ENCODE measurements at regions not wholly inside any gene's neighbourhood (a gene's known extent, or its start where the extent isn't known, plus 50 kb on each side); places are given as distances from the start of the nearest gene placed in this dataset.

GRCh38 chr3:61311044-61311443 lies 59.8 kb upstream of the FHIT start:
- DNase-seq (ENCODE audit: low read depth) = no peak

GRCh38 chr3:61315871-61316270 lies 64.6 kb upstream of the FHIT start:
- no peak for DNase-seq (ENCODE audit: low read depth)

- no peak for DNase-seq (ENCODE audit: low read depth)
These were observed 71.8 kb upstream of the FHIT start for GRCh38 chr3:61323094-61323493.

GRCh38 chr3:61331929-61332552 lies 80.8 kb upstream of the FHIT start:
- DNase-seq (ENCODE audit: low read depth) = no peak

GRCh38 chr3:61333192-61333961 lies 82.1 kb upstream of the FHIT start:
- DNase-seq (ENCODE audit: low read depth) = no peak

GRCh38 chr3:61334783-61335182 lies 83.5 kb upstream of the FHIT start:
- no peak for DNase-seq (ENCODE audit: low read depth)

- DNase-seq (ENCODE audit: low read depth) = no peak
These were observed 89.7 kb upstream of the FHIT start for GRCh38 chr3:61340931-61341461.

GRCh38 chr3:61343543-61343942 lies 92.3 kb upstream of the FHIT start:
- DNase-seq (ENCODE audit: low read depth) = no peak

GRCh38 chr3:61345020-61345419 lies 93.8 kb upstream of the FHIT start:
- no peak for DNase-seq (ENCODE audit: low read depth)

GRCh38 chr3:61347981-61348380 lies 96.7 kb upstream of the FHIT start:
- no peak for DNase-seq (ENCODE audit: low read depth)

- no peak for DNase-seq (ENCODE audit: low read depth)
These were observed 98.5 kb upstream of the FHIT start for GRCh38 chr3:61349717-61350116.

GRCh38 chr3:61350782-61351309 lies 99.6 kb upstream of the FHIT start:
- DNase-seq (ENCODE audit: low read depth) = no peak

GRCh38 chr3:61352306-61352705 lies 101.1 kb upstream of the FHIT start:
- no peak for DNase-seq (ENCODE audit: low read depth)

- DNase-seq (ENCODE audit: low read depth) = no peak
These were observed 102.1 kb upstream of the FHIT start for GRCh38 chr3:61353382-61353781.

- DNase-seq (ENCODE audit: low read depth) = no peak
These were observed 103.4 kb upstream of the FHIT start for GRCh38 chr3:61354604-61355003.

GRCh38 chr3:61356685-61357084 lies 105.4 kb upstream of the FHIT start:
- no peak for DNase-seq (ENCODE audit: low read depth)

GRCh38 chr3:61357902-61358301 lies 106.7 kb upstream of the FHIT start:
- DNase-seq (ENCODE audit: low read depth) = no peak

- no peak for DNase-seq (ENCODE audit: low read depth)
These were observed 107.1 kb upstream of the FHIT start for GRCh38 chr3:61358364-61358763.

GRCh38 chr3:61360297-61360965 lies 109.2 kb upstream of the FHIT start:
- no peak for DNase-seq (ENCODE audit: low read depth)

- no peak for DNase-seq (ENCODE audit: low read depth)
These were observed 118.4 kb upstream of the FHIT start for GRCh38 chr3:61369678-61370077.

- no peak for DNase-seq (ENCODE audit: low read depth)
These were observed 119.9 kb upstream of the FHIT start for GRCh38 chr3:61371123-61371522.

GRCh38 chr3:61372723-61373122 lies 121.5 kb upstream of the FHIT start:
- no peak for DNase-seq (ENCODE audit: low read depth)

- no peak for DNase-seq (ENCODE audit: low read depth)
These were observed 127.1 kb upstream of the FHIT start for GRCh38 chr3:61378311-61378710.
